IMR-90 (cell line): ENCODE measurements at regions not wholly inside any gene's neighbourhood (a gene's known extent, or its start where the extent isn't known, plus 50 kb on each side); places are given as distances from the start of the nearest gene placed in this dataset.

Experiments
- ATAC-seq: fragments of 200-7000 bp; cut with Tn5 transposase; 2 replicates; pipeline ENCODE4 v1.9.1; 2020; ENCODE audit warnings: low read depth, mild to moderate bottlenecking, moderate library complexity
- BruUV-seq: library from RNA; stranded (reverse); fragments of 400-500 nt; replicated peaks from 2 replicates; lab custom pipeline; 2021; lab: Mats Ljungman, UMichigan
- CTCF ChIA-PET: fragments of 300-600 bp; formaldehyde crosslinking; extraction: SDS; loops from one replicate; lab custom pipeline; 2021; ENCODE audit warnings: antibody characterized with exemption; lab: Yijun Ruan, JAX
- POLR2A ChIA-PET: fragments of 300-600 bp; sonication (Branson Sonifier 250); formaldehyde crosslinking; loops from one replicate; lab custom pipeline; 2022; ENCODE audit warnings: antibody characterized with exemption; ENCODE audit not compliant: unreplicated experiment; lab: Charles Lee
- DNase-seq: peaks from one replicate; pipeline ENCODE4 v3.0.0; 2013
- H2AFZ ChIP-seq: replicated peaks from 2 replicates; pipeline ENCODE3; 2013; ENCODE audit warnings: low read length, mild to moderate bottlenecking; ENCODE audit not compliant: poor library complexity
- H2AK5ac ChIP-seq: 2 replicates; pipeline ENCODE4 v1.6.1; 2013; ENCODE audit warnings: low read depth, low read length, inconsistent platforms
- H2AK9ac ChIP-seq: replicated peaks from 2 replicates; pipeline ENCODE3; 2013; ENCODE audit warnings: mild to moderate bottlenecking, low read depth, low read length, moderate library complexity; ENCODE audit not compliant: poor library complexity
- H2BK120ac ChIP-seq: 2 replicates; pipeline ENCODE4 v1.6.1; 2013; ENCODE audit warnings: low read depth, low read length, inconsistent platforms
- H2BK15ac ChIP-seq: 3 replicates; pipeline ENCODE4 v1.6.1; 2013; ENCODE audit warnings: low read depth, low read length, inconsistent platforms
- H2BK20ac ChIP-seq: 2 replicates; pipeline ENCODE4 v1.6.1; 2013; ENCODE audit warnings: low read depth, mild to moderate bottlenecking, inconsistent platforms, low read length, moderate library complexity
- H2BK5ac ChIP-seq: 2 replicates; pipeline ENCODE4 v1.6.1; 2013; ENCODE audit warnings: mild to moderate bottlenecking, low read depth, low read length, inconsistent platforms; ENCODE audit not compliant: poor library complexity, severe bottlenecking
- H3K14ac ChIP-seq: replicated peaks from 2 replicates; pipeline ENCODE4 v1.6.1; 2013; ENCODE audit warnings: low read depth, low read length, inconsistent platforms
- H3K18ac ChIP-seq: 2 replicates; pipeline ENCODE4 v1.6.1; 2013; ENCODE audit warnings: low read depth, low read length, control low read depth
- H3K23ac ChIP-seq: 2 replicates; pipeline ENCODE4 v1.6.1; 2013; ENCODE audit warnings: low read depth, low read length, inconsistent platforms
- H3K27ac ChIP-seq: 2 replicates; pipeline ENCODE4 v1.5.1; 2013; ENCODE audit warnings: mild to moderate bottlenecking, control low read depth, low read length; ENCODE audit not compliant: insufficient read depth
- H3K27me3 ChIP-seq: 2 replicates; pipeline ENCODE4 v1.6.1; 2013; ENCODE audit warnings: low read length; ENCODE audit not compliant: control insufficient read depth, insufficient read depth
- H3K36me3 ChIP-seq: 2 replicates; pipeline ENCODE4 v1.6.1; 2013; ENCODE audit warnings: low read length, mixed read lengths; ENCODE audit not compliant: control insufficient read depth, insufficient read depth
- H3K4ac ChIP-seq: 2 replicates; pipeline ENCODE4 v1.6.1; 2013; ENCODE audit warnings: low read depth, low read length, inconsistent platforms
- H3K4me1 ChIP-seq: 2 replicates; pipeline ENCODE4 v1.6.1; 2013; ENCODE audit warnings: low read length, mixed read lengths; ENCODE audit not compliant: control insufficient read depth, insufficient read depth
- H3K4me2 ChIP-seq: 2 replicates; pipeline ENCODE4 v1.6.1; 2013; ENCODE audit warnings: low read depth, mild to moderate bottlenecking, control low read depth, low read length, moderate library complexity
- H3K4me3 ChIP-seq: 2 replicates; pipeline ENCODE4 v1.5.1; 2013; ENCODE audit warnings: low read depth, mild to moderate bottlenecking, control low read depth, low read length, moderate library complexity; ENCODE audit not compliant: insufficient read depth
- H3K56ac ChIP-seq: 2 replicates; pipeline ENCODE4 v1.6.1; 2013; ENCODE audit warnings: low read length, inconsistent platforms; ENCODE audit not compliant: insufficient read depth; ENCODE audit errors: extremely low read depth
- H3K79me1 ChIP-seq, 2 experiments: 2 replicates each; pipeline ENCODE4 v1.6.1; 2013; ENCODE audit warnings: low read length in 2 of 2, inconsistent platforms in 1 of 2, low read depth in 1 of 2
- H3K9ac ChIP-seq: 2 replicates; pipeline ENCODE4 v1.6.1; 2013; ENCODE audit warnings: low read depth, low read length, control low read depth
- H3K9me1 ChIP-seq: 2 replicates; pipeline ENCODE4 v1.6.1; 2013; ENCODE audit warnings: low read length, inconsistent platforms; ENCODE audit not compliant: insufficient read depth
- H3K9me3 ChIP-seq: 2 replicates; pipeline ENCODE4 v1.6.1; 2013; ENCODE audit warnings: low read length; ENCODE audit not compliant: control insufficient read depth, insufficient read depth
- H4K20me1 ChIP-seq: 2 replicates; pipeline ENCODE4 v1.6.1; 2013; ENCODE audit warnings: low read length, inconsistent platforms; ENCODE audit not compliant: insufficient read depth
- H4K5ac ChIP-seq: 2 replicates; pipeline ENCODE4 v1.6.1; 2013; ENCODE audit warnings: mild to moderate bottlenecking, low read depth, low read length, control low read depth
- H4K8ac ChIP-seq, 2 experiments: 2 replicates each; pipeline ENCODE4 v1.6.1; 2013; ENCODE audit warnings: low read depth in 2 of 2, low read length in 2 of 2, control low read depth in 1 of 2, inconsistent platforms in 1 of 2
- H4K91ac ChIP-seq: 2 replicates; pipeline ENCODE4 v1.6.1; 2013; ENCODE audit warnings: low read depth, low read length, inconsistent platforms; ENCODE audit not compliant: insufficient read depth
- BHLHE40 ChIP-seq: fragments of 150-350 bp; IDR thresholded peaks from 2 replicates; pipeline ENCODE4 v1.6.1; 2016; ENCODE audit warnings: mild to moderate bottlenecking, low read depth, low read length
- CEBPB ChIP-seq: IDR thresholded peaks from 2 replicates; pipeline ENCODE4 v1.6.1; 2012; ENCODE audit warnings: low read depth, low read length, improper control_type of control experiment
- CHD1 ChIP-seq: IDR thresholded peaks from 2 replicates; pipeline ENCODE4 v1.6.1; 2012; ENCODE audit warnings: low read depth, low read length, improper control_type of control experiment
- FOS ChIP-seq: fragments of 150-350 bp; IDR thresholded peaks from 2 replicates; pipeline ENCODE4 v1.6.1; 2016; ENCODE audit warnings: low read depth, low read length
- MAFK ChIP-seq: IDR thresholded peaks from 2 replicates; pipeline ENCODE4 v1.6.1; 2012; ENCODE audit warnings: low read depth, low read length, improper control_type of control experiment
- MXI1 ChIP-seq: IDR thresholded peaks from 2 replicates; pipeline ENCODE4 v1.6.1; 2012; ENCODE audit warnings: low read depth, mild to moderate bottlenecking, low read length, moderate library complexity, borderline replicate concordance
- NFE2L2 ChIP-seq: fragments of 150-350 bp; IDR thresholded peaks from 2 replicates; pipeline ENCODE4 v1.6.1; 2016; ENCODE audit warnings: low read depth, mild to moderate bottlenecking, low read length
- POLR2A ChIP-seq: IDR thresholded peaks from 2 replicates; pipeline ENCODE4 v1.6.1; 2012; ENCODE audit warnings: mild to moderate bottlenecking, low read depth, low read length
- RAD21 ChIP-seq: IDR thresholded peaks from 2 replicates; pipeline ENCODE4 v1.6.1; 2012; ENCODE audit warnings: low read length, improper control_type of control experiment
- RCOR1 ChIP-seq: IDR thresholded peaks from 2 replicates; pipeline ENCODE4 v1.6.1; 2012; ENCODE audit warnings: mild to moderate bottlenecking, low read length, improper control_type of control experiment; ENCODE audit not compliant: insufficient replicate concordance
- RFX5 ChIP-seq: IDR thresholded peaks from 2 replicates; pipeline ENCODE4 v1.8.0; 2012; ENCODE audit warnings: low read depth, mild to moderate bottlenecking, low read length, moderate library complexity
- SMC3 ChIP-seq: fragments of 150-350 bp; IDR thresholded peaks from 2 replicates; pipeline ENCODE4 v1.6.1; 2016; ENCODE audit warnings: low read depth, mild to moderate bottlenecking, antibody characterized with exemption, low read length, moderate library complexity
- WGBS, 2 experiments: methylation state at CpG; one replicate each; pipeline versions ENCODE4 v1.1.5 to v1.1.7; 2013; ENCODE audit warnings: missing lambda C conversion rate in 2 of 2; ENCODE audit not compliant: insufficient read length in 1 of 2; ENCODE audit errors: extremely low coverage in 2 of 2; 5-methylcytosine and 5-hydroxymethylcytosine counted together
- dilution Hi-C: fragments of 300-500 bp; cut with HindIII; formaldehyde crosslinking; loops from one replicate; pipeline ENCODE4 v1.14.3; 2018; ENCODE audit warnings: low sequenced_read_pairs; ENCODE audit not compliant: unreplicated experiment
- in situ Hi-C: fragments of 300-500 bp; cut with MboI; formaldehyde crosslinking; loops from 3 replicates; pipeline ENCODE4 v1.14.3; 2019; ENCODE audit warnings: low sequenced_read_pairs, inconsistent platforms, mixed read lengths
- intact Hi-C: fragments of 100-400 bp; cut with micrococcal nuclease; formaldehyde crosslinking; loops from 2 replicates; pipeline ENCODE4 v1.10.0; 2022
- TF ChIP-seq, protein P1 (sequence below): fragments of 150-350 bp; IDR thresholded peaks from 2 replicates; pipeline ENCODE4 v1.6.1; 2016; ENCODE audit warnings: low read depth, mild to moderate bottlenecking, low read length, moderate library complexity, borderline replicate concordance

DNA sequence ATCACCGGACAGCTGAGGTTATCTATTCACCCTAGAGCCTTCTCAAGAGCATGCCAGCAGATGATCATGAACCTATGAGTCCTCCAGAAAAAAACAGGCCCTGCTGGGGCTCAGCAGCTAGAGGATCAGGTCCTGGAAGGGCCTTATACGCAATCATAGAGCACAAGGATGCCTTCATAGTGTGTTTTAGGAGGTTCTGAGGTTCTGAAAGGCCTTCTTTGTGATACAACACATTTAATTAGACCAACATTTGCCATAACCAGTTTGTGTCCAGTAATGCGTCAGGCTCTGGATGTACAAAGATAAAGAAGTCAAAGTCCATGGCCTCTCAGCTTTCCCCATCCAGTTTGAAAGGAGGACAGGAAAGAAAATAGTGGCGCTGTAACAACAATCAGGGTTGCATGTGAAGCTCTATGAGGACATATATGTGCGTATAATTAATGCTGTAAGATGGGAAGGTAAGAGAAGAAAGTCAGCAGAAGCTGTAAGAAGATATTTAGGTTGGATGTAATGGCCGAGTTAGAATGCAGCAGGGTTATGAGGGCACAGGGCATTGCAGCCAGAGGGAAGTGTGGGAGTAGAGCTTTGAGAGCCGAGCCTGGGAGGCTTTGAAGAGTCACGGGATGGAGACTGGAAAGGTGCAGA is 302.6 kb upstream of the TBL1XR1 start:
- WGBS, 2 experiments = 98% methylated on average over 5 of the region's 8 CpGs; no CpG with 5 or more reads in 1 of the 2 experiments
- intact Hi-C loops = no loop called here
- H3K18ac ChIP-seq = no peak overlapping the region
- H2BK20ac ChIP-seq = no peak overlapping the region
- ATAC-seq (no peak), DNase-seq (no peak)
- H4K20me1 ChIP-seq = no peaks in the 10 kb centered on the region
- no peak overlapping the region for H3K14ac ChIP-seq
- H3K27ac ChIP-seq = no peak overlapping the region
- H3K23ac ChIP-seq = no peak overlapping the region
- H3K79me1 ChIP-seq = no peaks in the 10 kb centered on the region
- H4K8ac ChIP-seq = no peak overlapping the region
- no peak overlapping the region for H4K91ac ChIP-seq
- no peak overlapping the region for H4K5ac ChIP-seq
- no peaks in the 10 kb centered on the region for H3K9me1 ChIP-seq
- ChIA-PET POLR2A (no interaction called here), CTCF (no interaction called here)
- H3K27me3 ChIP-seq = no peaks in the 10 kb centered on the region
- TF ChIP-seq FOS = no peak
- TF ChIP-seq CHD1 = no peak
- no peak for TF ChIP-seq NFE2L2
- TF ChIP-seq CEBPB = no peak
- TF ChIP-seq, protein P1, sequence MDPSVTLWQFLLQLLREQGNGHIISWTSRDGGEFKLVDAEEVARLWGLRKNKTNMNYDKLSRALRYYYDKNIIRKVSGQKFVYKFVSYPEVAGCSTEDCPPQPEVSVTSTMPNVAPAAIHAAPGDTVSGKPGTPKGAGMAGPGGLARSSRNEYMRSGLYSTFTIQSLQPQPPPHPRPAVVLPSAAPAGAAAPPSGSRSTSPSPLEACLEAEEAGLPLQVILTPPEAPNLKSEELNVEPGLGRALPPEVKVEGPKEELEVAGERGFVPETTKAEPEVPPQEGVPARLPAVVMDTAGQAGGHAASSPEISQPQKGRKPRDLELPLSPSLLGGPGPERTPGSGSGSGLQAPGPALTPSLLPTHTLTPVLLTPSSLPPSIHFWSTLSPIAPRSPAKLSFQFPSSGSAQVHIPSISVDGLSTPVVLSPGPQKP = no peak
- no peak for TF ChIP-seq RCOR1
- TF ChIP-seq MXI1 = no peak
- no peak for TF ChIP-seq BHLHE40
- TF ChIP-seq POLR2A = no peak
- TF ChIP-seq RAD21 = no peak
- TF ChIP-seq MAFK = no peak
- no peak for TF ChIP-seq SMC3
- TF ChIP-seq RFX5 = no peak
- H3K4me3 ChIP-seq = no peak overlapping the region
- 0 out of 3 replicates have a peak overlapping the region, but pooled peaks have one; percentile 40 for H2BK15ac ChIP-seq
- H3K9me3 ChIP-seq = 0 out of 2 replicates have a peak, but pooled peaks cover 1% of the 10 kb centered on the region
- no peak overlapping the region for H3K4me2 ChIP-seq
- H3K4ac ChIP-seq = no peak overlapping the region
- H2AFZ ChIP-seq = no peak overlapping the region
- H3K4me1 ChIP-seq = no peaks in the 10 kb centered on the region
- in situ Hi-C loops = no loop called here
- dilution Hi-C loops = no loop called here
- H3K36me3 ChIP-seq = no peaks in the 10 kb centered on the region
- H3K9ac ChIP-seq = no peak overlapping the region
- H2AK9ac ChIP-seq = no peak overlapping the region
- H3K56ac ChIP-seq = no peak overlapping the region
- no peak overlapping the region for H2BK5ac ChIP-seq
- no peak overlapping the region for H2BK120ac ChIP-seq
- no peak overlapping the region for H2AK5ac ChIP-seq
- BruUV-seq = no TSS peak
